B cell (primary cell): ENCODE measurements at regions not wholly inside any gene's neighbourhood (a gene's known extent, or its start where the extent isn't known, plus 50 kb on each side); places are given as distances from the start of the nearest gene placed in this dataset.

ENCODE experiments used
- ATAC-seq: fragments of 200-7000 bp; cut with Tn5 transposase; one replicate; pipeline ENCODE4 v1.10.0; 2021; ENCODE audit warnings: low read depth, mild to moderate bottlenecking, moderate number of reproducible peaks, moderate library complexity
- CTCF ChIA-PET: fragments of 350-600 bp; sonication (Branson Sonifier 250); formaldehyde crosslinking; loops from one replicate; lab custom pipeline; 2021; ENCODE audit warnings: antibody characterized with exemption, inconsistent platforms; lab: Charles Lee
- POLR2A ChIA-PET: fragments of 350-600 bp; sonication (Branson Sonifier 250); formaldehyde crosslinking; loops from one replicate; lab custom pipeline; 2021; ENCODE audit warnings: antibody characterized with exemption; lab: Charles Lee
- DNase-seq: peaks from one replicate; pipeline ENCODE4 v3.0.0; 2013
- H2AFZ ChIP-seq: 2 replicates; pipeline ENCODE4 v1.6.1; 2012; ENCODE audit warnings: mild to moderate bottlenecking, low read depth, low read length; ENCODE audit not compliant: insufficient read depth, poor library complexity, severe bottlenecking
- H3K27ac ChIP-seq, 2 donors: 1 replicate in 1 of 2; 2 replicates in 1 of 2; pipeline ENCODE4 v1.5.1; 2012 to 2013; ENCODE audit warnings: low read length in 2 of 2, mild to moderate bottlenecking in 2 of 2, moderate library complexity in 1 of 2
- H3K27me3 ChIP-seq, 4 experiments: fragments of 200-600 bp in 1 of 4; sonication (generic) in 1 of 4; replicated peaks in 1 of 4; 1 replicate in 2 of 4; 2 replicates in 2 of 4; pipeline versions ENCODE4 v1.6.1 to v1.7.0; 2013 to 2016; ENCODE audit warnings: low read length in 3 of 4, mild to moderate bottlenecking in 2 of 4, mixed read lengths in 1 of 4, moderate library complexity in 1 of 4; ENCODE audit not compliant: insufficient read depth in 4 of 4, control insufficient read depth in 3 of 4; ENCODE audit errors: control extremely low read depth in 1 of 4
- H3K36me3 ChIP-seq, 2 experiments: replicated peaks in 1 of 2; 1 replicate in 1 of 2; 2 replicates in 1 of 2; pipeline versions ENCODE4 v1.6.1 to v1.7.1; 2013; ENCODE audit warnings: low read length in 1 of 2; ENCODE audit not compliant: insufficient read depth in 2 of 2, control insufficient read depth in 1 of 2; ENCODE audit errors: control extremely low read depth in 1 of 2, extremely low read depth in 1 of 2
- H3K4me1 ChIP-seq, 2 donors: fragments of 200-600 bp in 1 of 2; sonication (generic) in 1 of 2; 1 replicate in 1 of 2; 2 replicates in 1 of 2; pipeline versions ENCODE4 v1.5.1 to v1.6.1; 2013 to 2017; ENCODE audit warnings: low read length in 2 of 2; ENCODE audit not compliant: control insufficient read depth in 2 of 2, insufficient read depth in 2 of 2
- H3K4me2 ChIP-seq: replicated peaks from 2 replicates; pipeline ENCODE3; 2012; ENCODE audit warnings: mild to moderate bottlenecking, low read depth, low read length; ENCODE audit not compliant: poor library complexity, severe bottlenecking
- H3K4me3 ChIP-seq, 5 experiments: fragments of 200-600 bp in 1 of 5; sonication (generic) in 1 of 5; 1 replicate in 3 of 5; 2 replicates in 2 of 5; pipeline versions ENCODE4 v1.5.1 to v1.7.0; 2011 to 2016; ENCODE audit warnings: low read length in 4 of 5, mild to moderate bottlenecking in 4 of 5, low read depth in 2 of 5, control low read depth in 1 of 5, moderate library complexity in 1 of 5; ENCODE audit not compliant: insufficient read depth in 1 of 5; ENCODE audit errors: control extremely low read depth in 1 of 5, extremely low read depth in 1 of 5
- H3K79me2 ChIP-seq: fragments of 200-600 bp; sonication (generic); one replicate; pipeline ENCODE4 v1.6.0; 2016; ENCODE audit warnings: low read length; ENCODE audit not compliant: control insufficient read depth, insufficient read depth
- H3K9ac ChIP-seq: fragments of 200-600 bp; sonication (generic); 2 replicates; pipeline ENCODE4 v1.6.1; 2017; ENCODE audit warnings: mild to moderate bottlenecking, low read length, moderate library complexity
- H3K9me3 ChIP-seq, 3 donors: one replicate each; pipeline versions ENCODE4 v1.6.1 to v1.7.1; 2013; ENCODE audit warnings: low read length in 2 of 3; ENCODE audit not compliant: control insufficient read depth in 2 of 3, insufficient read depth in 1 of 3; ENCODE audit errors: control extremely low read depth in 1 of 3
- H4K20me1 ChIP-seq: 2 replicates; pipeline ENCODE4 v1.6.0; 2012; ENCODE audit warnings: mild to moderate bottlenecking, low read length; ENCODE audit not compliant: insufficient read depth, control insufficient read depth, poor library complexity, severe bottlenecking
- H3K27ac Mint-ChIP-seq: one replicate; pipeline ENCODE4 v1.8.0; 2021; ENCODE audit warnings: mixed read lengths
- H3K27me3 Mint-ChIP-seq: one replicate; pipeline ENCODE4 v1.8.0; 2021; ENCODE audit warnings: mixed read lengths
- H3K4me1 Mint-ChIP-seq: one replicate; pipeline ENCODE4 v1.8.0; 2021; ENCODE audit warnings: mixed read lengths
- H3K4me3 Mint-ChIP-seq: one replicate; pipeline ENCODE4 v1.8.0; 2021; ENCODE audit warnings: mixed read lengths
- H3K9me3 Mint-ChIP-seq: one replicate; pipeline ENCODE4 v1.8.0; 2022; ENCODE audit warnings: mixed read lengths; ENCODE audit not compliant: insufficient read depth
- EZH2 ChIP-seq: IDR thresholded peaks from 2 replicates; pipeline ENCODE4 v1.6.1; 2012; ENCODE audit warnings: borderline replicate concordance, low read depth, mild to moderate bottlenecking, moderate library complexity, low read length; ENCODE audit not compliant: insufficient read depth, poor library complexity, severe bottlenecking
- WGBS: methylation state at CpG from one replicate; pipeline ENCODE4 v1.1.5; 2013; ENCODE audit warnings: missing lambda C conversion rate; ENCODE audit not compliant: insufficient coverage; 5-methylcytosine and 5-hydroxymethylcytosine counted together
- intact Hi-C: fragments of 100-400 bp; cut with micrococcal nuclease; formaldehyde crosslinking; loops from one replicate; pipeline ENCODE4 v1.10.0; 2022
- TF ChIP-seq, protein P1 (sequence below): fragments of 200-600 bp; IDR thresholded peaks from one replicate; pipeline ENCODE4 v1.8.0; 2022; ENCODE audit warnings: antibody characterized with exemption, mild to moderate bottlenecking

- Histone ChIP-seq H3K79me2 (no peaks in the 10 kb centered on the region), H3K27me3 (no peaks in the 10 kb centered on the region), H3K9ac (no peak overlapping the region), H3K36me3 (no peaks in the 10 kb centered on the region), H3K9me3 (no peaks in the 10 kb centered on the region), H3K4me1 (no peaks in the 10 kb centered on the region), H3K4me3 (no peak overlapping the region), H4K20me1 (no peaks in the 10 kb centered on the region), H3K4me2 (no peak overlapping the region), H3K27ac (no peak overlapping the region), H2AFZ (no peak overlapping the region)
- ATAC-seq (no peak), DNase-seq (no peak)
- TF ChIP-seq EZH2 = no peak
- TF ChIP-seq, protein P1, sequence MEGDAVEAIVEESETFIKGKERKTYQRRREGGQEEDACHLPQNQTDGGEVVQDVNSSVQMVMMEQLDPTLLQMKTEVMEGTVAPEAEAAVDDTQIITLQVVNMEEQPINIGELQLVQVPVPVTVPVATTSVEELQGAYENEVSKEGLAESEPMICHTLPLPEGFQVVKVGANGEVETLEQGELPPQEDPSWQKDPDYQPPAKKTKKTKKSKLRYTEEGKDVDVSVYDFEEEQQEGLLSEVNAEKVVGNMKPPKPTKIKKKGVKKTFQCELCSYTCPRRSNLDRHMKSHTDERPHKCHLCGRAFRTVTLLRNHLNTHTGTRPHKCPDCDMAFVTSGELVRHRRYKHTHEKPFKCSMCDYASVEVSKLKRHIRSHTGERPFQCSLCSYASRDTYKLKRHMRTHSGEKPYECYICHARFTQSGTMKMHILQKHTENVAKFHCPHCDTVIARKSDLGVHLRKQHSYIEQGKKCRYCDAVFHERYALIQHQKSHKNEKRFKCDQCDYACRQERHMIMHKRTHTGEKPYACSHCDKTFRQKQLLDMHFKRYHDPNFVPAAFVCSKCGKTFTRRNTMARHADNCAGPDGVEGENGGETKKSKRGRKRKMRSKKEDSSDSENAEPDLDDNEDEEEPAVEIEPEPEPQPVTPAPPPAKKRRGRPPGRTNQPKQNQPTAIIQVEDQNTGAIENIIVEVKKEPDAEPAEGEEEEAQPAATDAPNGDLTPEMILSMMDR = no peak
- no peak overlapping the region for H3K27ac Mint-ChIP-seq
- intact Hi-C loops = no loop called here
- H3K9me3 Mint-ChIP-seq = no peaks in the 10 kb centered on the region
- no peaks in the 10 kb centered on the region for H3K4me1 Mint-ChIP-seq
- no peak overlapping the region for H3K4me3 Mint-ChIP-seq
- ChIA-PET CTCF (no interaction called here), POLR2A (no interaction called here)
- WGBS = 89% methylated on average over 7 of the region's 9 CpGs
- H3K27me3 Mint-ChIP-seq = peaks cover 13% of the 10 kb centered on the region
Measured at GRCh38 chr2:15796167-15796942, 144.0 kb upstream of the MYCN start.

DNA sequence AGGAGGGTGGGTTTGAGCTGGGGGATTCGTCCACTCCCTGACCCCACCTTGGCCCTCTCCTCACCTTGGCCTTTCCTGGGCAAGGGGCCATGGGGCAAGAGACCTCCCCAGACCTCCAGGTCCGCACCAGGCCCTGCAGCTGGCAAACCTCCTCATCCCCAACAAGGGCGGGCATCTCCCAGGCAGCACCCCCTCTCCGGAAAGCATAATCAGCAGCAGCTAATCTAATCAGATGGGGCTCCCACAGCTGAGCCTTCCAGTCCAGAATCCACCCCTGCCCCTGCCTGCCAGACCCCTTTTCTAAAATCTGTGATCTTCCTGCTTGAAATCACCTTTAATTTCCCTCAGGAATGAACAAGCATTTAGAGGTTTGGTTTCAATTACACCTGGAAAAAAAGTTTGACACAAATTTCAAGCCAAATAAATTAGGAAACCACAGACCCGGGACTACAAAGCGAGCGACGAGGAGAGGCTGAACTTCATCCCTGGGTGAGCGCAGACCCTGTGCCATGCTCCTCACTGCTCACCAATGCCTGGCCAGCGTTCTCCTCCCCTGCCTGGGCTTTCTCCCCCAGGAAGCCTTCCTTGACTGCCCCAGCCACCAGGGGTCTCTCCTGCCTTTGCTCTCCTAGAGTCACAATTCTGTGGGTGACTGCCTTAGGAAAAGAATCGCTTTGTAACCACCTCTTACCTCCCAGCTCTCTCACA is 143.0 kb upstream of the MYCN start:
- H3K9me3 Mint-ChIP-seq = no peaks in the 10 kb centered on the region
- ATAC-seq (no peak), DNase-seq (no peak)
- TF ChIP-seq EZH2 = no peak
- TF ChIP-seq, protein P1 = no peak
- intact Hi-C loops = no loop called here
- ChIA-PET POLR2A (no interaction called here), CTCF (no interaction called here)
- H3K4me3 Mint-ChIP-seq = no peak overlapping the region
- no peak overlapping the region for H3K4me2 ChIP-seq
- no peak overlapping the region for H3K9ac ChIP-seq
- no peaks in the 10 kb centered on the region for H3K4me1 ChIP-seq
- H2AFZ ChIP-seq = no peak overlapping the region
- no peak overlapping the region for H3K4me3 ChIP-seq
- H3K27ac Mint-ChIP-seq = no peak overlapping the region
- H3K36me3 ChIP-seq = no peaks in the 10 kb centered on the region
- no peaks in the 10 kb centered on the region for H3K79me2 ChIP-seq
- H3K27me3 Mint-ChIP-seq = peaks cover 13% of the 10 kb centered on the region
- H3K27ac ChIP-seq = no peak overlapping the region
- no peaks in the 10 kb centered on the region for H4K20me1 ChIP-seq
- 77% methylated on average over 10 of the region's 11 CpGs for WGBS
- no peaks in the 10 kb centered on the region for H3K9me3 ChIP-seq
- no peaks in the 10 kb centered on the region for H3K27me3 ChIP-seq
- no peaks in the 10 kb centered on the region for H3K4me1 Mint-ChIP-seq
